Effector memory CD8-positive, alpha-beta T cell (primary cell): ENCODE measurements at regions not wholly inside any gene's neighbourhood (a gene's known extent, or its start where the extent isn't known, plus 50 kb on each side); places are given as distances from the start of the nearest gene placed in this dataset.
"Not testable (repeated sequence)": the region's sequence is repeated elsewhere in the genome, so short reads cannot be mapped to it uniquely, and the experiment has no call there.

Experiments used
- ATAC-seq: fragments of 150-1000 bp; cut with Tn5 transposase; replicated peaks from 2 replicates; pipeline ENCODE4 v1.10.0; 2021; ENCODE audit warnings: mild to moderate bottlenecking, moderate library complexity
- DNase-seq, 3 experiments: peaks; one replicate each; pipeline ENCODE4 v3.0.0; 2021
- H3K27ac Mint-ChIP-seq, 2 donors: one replicate each; pipeline ENCODE4 v1.8.0; 2022; ENCODE audit warnings: mild to moderate bottlenecking in 2 of 2, mixed read lengths in 2 of 2, moderate library complexity in 2 of 2
- H3K27me3 Mint-ChIP-seq, 2 donors: one replicate each; pipeline ENCODE4 v1.8.0; 2022; ENCODE audit warnings: mixed read lengths in 2 of 2
- H3K36me3 Mint-ChIP-seq: one replicate; pipeline ENCODE4 v1.8.0; 2022; ENCODE audit warnings: mild to moderate bottlenecking, moderate library complexity, mixed read lengths; ENCODE audit not compliant: insufficient read depth
- H3K4me1 Mint-ChIP-seq, 2 donors: one replicate each; pipeline ENCODE4 v1.8.0; 2022; ENCODE audit warnings: low read depth in 2 of 2, mixed read lengths in 2 of 2
- H3K4me3 Mint-ChIP-seq, 2 donors: one replicate each; pipeline ENCODE4 v1.8.0; 2022; ENCODE audit warnings: mild to moderate bottlenecking in 2 of 2, mixed read lengths in 2 of 2, moderate library complexity in 2 of 2
- H3K9me3 Mint-ChIP-seq, 2 donors: one replicate each; pipeline ENCODE4 v1.8.0; 2022; ENCODE audit warnings: mixed read lengths in 2 of 2

GRCh38 chr2:147025646-147026585 lies 818.9 kb upstream of the ACVR2A start:
- no peaks in the 10 kb centered on the region for H3K27me3 Mint-ChIP-seq
- no peaks in the 10 kb centered on the region for H3K4me1 Mint-ChIP-seq
- ATAC-seq (no peak), DNase-seq (no peak)
- H3K27ac Mint-ChIP-seq = no peak overlapping the region
- H3K9me3 Mint-ChIP-seq = peaks cover 14 to 15% of the 10 kb centered on the region in 2 donors
- no peaks in the 10 kb centered on the region for H3K36me3 Mint-ChIP-seq
- no peak overlapping the region for H3K4me3 Mint-ChIP-seq

- H3K27me3 Mint-ChIP-seq = no peaks in the 10 kb centered on the region
- H3K4me1 Mint-ChIP-seq = no peaks in the 10 kb centered on the region
- ATAC-seq (no peak), DNase-seq (no peak)
- no peak overlapping the region for H3K4me3 Mint-ChIP-seq
- peaks cover 8 to 9% of the 10 kb centered on the region in 2 donors for H3K9me3 Mint-ChIP-seq
- H3K36me3 Mint-ChIP-seq = no peaks in the 10 kb centered on the region
- H3K27ac Mint-ChIP-seq = no peak overlapping the region
These were observed 825.5 kb upstream of the ACVR2A start for GRCh38 chr2:147019311-147019710.

GRCh38 chr2:147017951-147018645 lies 826.7 kb upstream of the ACVR2A start:
- Mint-ChIP-seq H3K27me3 (no peaks in the 10 kb centered on the region), H3K9me3 (peaks cover 8 to 9% of the 10 kb centered on the region in 2 donors), H3K27ac (no peak overlapping the region), H3K4me3 (no peak overlapping the region), H3K36me3 (no peaks in the 10 kb centered on the region), H3K4me1 (no peaks in the 10 kb centered on the region)
- DNase-seq = no peak
- no peak for ATAC-seq

- Mint-ChIP-seq H3K36me3 (no peaks in the 10 kb centered on the region), H3K27ac (no peak overlapping the region), H3K4me1 (no peaks in the 10 kb centered on the region), H3K27me3 (no peaks in the 10 kb centered on the region), H3K4me3 (no peak overlapping the region), H3K9me3 (peaks cover 0 to 4% of the 10 kb centered on the region in 2 donors)
- no peak for ATAC-seq
- DNase-seq = no peak
These were observed 828.6 kb upstream of the ACVR2A start for GRCh38 chr2:147016181-147016580.

- no peaks in the 10 kb centered on the region for H3K36me3 Mint-ChIP-seq
- H3K9me3 Mint-ChIP-seq = peaks cover 0 to 4% of the 10 kb centered on the region in 2 donors
- H3K27ac Mint-ChIP-seq = no peak overlapping the region
- H3K27me3 Mint-ChIP-seq = no peaks in the 10 kb centered on the region
- no peaks in the 10 kb centered on the region for H3K4me1 Mint-ChIP-seq
- ATAC-seq = no peak
- no peak overlapping the region for H3K4me3 Mint-ChIP-seq
- DNase-seq = no peak
These were observed 829.2 kb upstream of the ACVR2A start for GRCh38 chr2:147015591-147015990.

GRCh38 chr2:147013696-147014392 lies 831.0 kb upstream of the ACVR2A start:
- Mint-ChIP-seq H3K27me3 (no peaks in the 10 kb centered on the region), H3K4me3 (no peak overlapping the region), H3K4me1 (no peaks in the 10 kb centered on the region), H3K36me3 (no peaks in the 10 kb centered on the region), H3K27ac (no peak overlapping the region), H3K9me3 (peaks cover 0 to 2% of the 10 kb centered on the region in 2 donors)
- no peak for DNase-seq
- ATAC-seq = no peak

GRCh38 chr2:147008481-147008880 lies 836.3 kb upstream of the ACVR2A start:
- Mint-ChIP-seq H3K27me3 (no peaks in the 10 kb centered on the region), H3K4me3 (no peak overlapping the region), H3K36me3 (no peaks in the 10 kb centered on the region), H3K4me1 (no peaks in the 10 kb centered on the region), H3K9me3 (peaks cover 0 to 1% of the 10 kb centered on the region in 2 donors), H3K27ac (no peak overlapping the region)
- ATAC-seq (no peak), DNase-seq (no peak)

- no peak overlapping the region for H3K27ac Mint-ChIP-seq
These were observed 838.1 kb upstream of the ACVR2A start for GRCh38 chr2:147006736-147007141.

GRCh38 chr2:147003081-147003480 lies 841.7 kb upstream of the ACVR2A start:
- H3K4me1 Mint-ChIP-seq = no peaks in the 10 kb centered on the region

More at GRCh38 chr2:147006736-147007141, 838.1 kb upstream of the ACVR2A start:
- no peaks in the 10 kb centered on the region for H3K27me3 Mint-ChIP-seq
- ATAC-seq (no peak), DNase-seq (no peak)
- no peak overlapping the region for H3K4me3 Mint-ChIP-seq
- H3K4me1 Mint-ChIP-seq = no peaks in the 10 kb centered on the region
- H3K36me3 Mint-ChIP-seq = no peaks in the 10 kb centered on the region
- peaks cover 0 to 1% of the 10 kb centered on the region in 2 donors for H3K9me3 Mint-ChIP-seq

GRCh38 chr2:147002256-147002655 lies 842.6 kb upstream of the ACVR2A start:
- Mint-ChIP-seq H3K36me3 (no peaks in the 10 kb centered on the region), H3K27ac (no peak overlapping the region), H3K27me3 (no peaks in the 10 kb centered on the region), H3K4me3 (no peak overlapping the region), H3K4me1 (no peaks in the 10 kb centered on the region), H3K9me3 (peaks cover 0 to 3% of the 10 kb centered on the region in 2 donors)
- DNase-seq (no peak), ATAC-seq (no peak)

More at GRCh38 chr2:147003081-147003480, 841.7 kb upstream of the ACVR2A start:
- peaks cover 0 to 4% of the 10 kb centered on the region in 2 donors for H3K9me3 Mint-ChIP-seq
- H3K36me3 Mint-ChIP-seq = no peaks in the 10 kb centered on the region
- no peak overlapping the region for H3K4me3 Mint-ChIP-seq
- H3K27me3 Mint-ChIP-seq = no peaks in the 10 kb centered on the region
- DNase-seq (no peak), ATAC-seq (no peak)
- H3K27ac Mint-ChIP-seq = no peak overlapping the region

GRCh38 chr2:147001061-147001460 lies 843.8 kb upstream of the ACVR2A start:
- ATAC-seq = no peak
- Mint-ChIP-seq H3K27me3 (no peaks in the 10 kb centered on the region), H3K36me3 (no peaks in the 10 kb centered on the region), H3K27ac (no peak overlapping the region), H3K9me3 (peaks cover 0 to 3% of the 10 kb centered on the region in 2 donors), H3K4me3 (no peak overlapping the region), H3K4me1 (no peaks in the 10 kb centered on the region)
- no peak for DNase-seq

GRCh38 chr2:147000151-147000550 lies 844.7 kb upstream of the ACVR2A start:
- not testable (repeated sequence) for H3K27me3 Mint-ChIP-seq, H3K4me1 Mint-ChIP-seq, H3K36me3 Mint-ChIP-seq, H3K9me3 Mint-ChIP-seq, H3K4me3 Mint-ChIP-seq, ATAC-seq, DNase-seq, H3K27ac Mint-ChIP-seq

GRCh38 chr2:146997945-146998344 lies 846.9 kb upstream of the ACVR2A start:
- Mint-ChIP-seq H3K4me3 (no peak overlapping the region), H3K27ac (no peak overlapping the region), H3K36me3 (no peaks in the 10 kb centered on the region), H3K27me3 (no peaks in the 10 kb centered on the region), H3K4me1 (no peaks in the 10 kb centered on the region), H3K9me3 (peaks cover 0 to 5% of the 10 kb centered on the region in 2 donors)
- DNase-seq (no peak), ATAC-seq (no peak)
